HG03469 (cell line): ENCODE measurements at regions not wholly inside any gene's neighbourhood (a gene's known extent, or its start where the extent isn't known, plus 50 kb on each side); places are given as distances from the start of the nearest gene placed in this dataset.
"Not testable (repeated sequence)": the region's sequence is repeated elsewhere in the genome, so short reads cannot be mapped to it uniquely, and the experiment has no call there.

Source experiments
- ATAC-seq: cut with Tn5 transposase; IDR thresholded peaks from one replicate; pipeline ENCODE4 v1.9.1; 2021; ENCODE audit warnings: mild to moderate bottlenecking, moderate library complexity, moderate number of reproducible peaks; ENCODE audit not compliant: unreplicated experiment

DNA sequence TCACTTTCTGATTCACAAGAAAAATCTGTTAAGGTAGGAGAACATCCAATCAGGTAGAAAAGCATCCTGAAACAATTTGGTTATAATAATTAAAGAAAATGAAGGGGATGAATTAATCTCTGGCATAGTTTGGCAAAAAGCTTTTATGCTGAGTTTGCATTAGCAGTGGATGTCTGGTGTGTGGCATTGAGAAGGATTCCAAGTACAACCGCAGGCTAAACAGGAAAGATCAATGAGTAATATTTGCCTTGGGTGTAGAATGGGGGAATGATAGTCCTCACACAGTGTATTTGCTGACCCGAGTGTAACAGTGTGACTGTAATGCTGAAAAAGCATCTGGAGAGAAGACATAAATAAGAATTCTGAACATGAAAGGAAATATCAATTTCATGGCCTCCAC, 68.3 kb upstream of the SESTD1 start:
- no peak for ATAC-seq

DNA sequence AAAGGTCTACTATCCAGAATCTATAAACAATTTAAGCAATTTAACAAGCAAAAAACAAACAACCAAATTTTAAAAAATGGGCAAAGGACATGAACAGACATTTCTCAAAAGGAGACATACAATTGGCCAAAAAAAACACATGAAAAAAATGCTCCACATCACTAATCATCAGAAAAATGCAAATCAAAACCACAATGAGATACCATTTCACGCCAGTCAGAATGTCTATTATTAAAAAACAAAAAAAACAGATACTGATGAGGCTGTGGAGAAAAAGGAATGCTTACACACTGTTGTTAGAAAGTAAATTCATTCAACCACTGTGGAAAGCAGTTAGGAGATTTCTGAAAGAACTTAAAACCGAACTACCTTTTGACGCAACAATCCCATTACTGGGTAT, 66.4 kb upstream of the SESTD1 start:
- ATAC-seq, result no peak

DNA sequence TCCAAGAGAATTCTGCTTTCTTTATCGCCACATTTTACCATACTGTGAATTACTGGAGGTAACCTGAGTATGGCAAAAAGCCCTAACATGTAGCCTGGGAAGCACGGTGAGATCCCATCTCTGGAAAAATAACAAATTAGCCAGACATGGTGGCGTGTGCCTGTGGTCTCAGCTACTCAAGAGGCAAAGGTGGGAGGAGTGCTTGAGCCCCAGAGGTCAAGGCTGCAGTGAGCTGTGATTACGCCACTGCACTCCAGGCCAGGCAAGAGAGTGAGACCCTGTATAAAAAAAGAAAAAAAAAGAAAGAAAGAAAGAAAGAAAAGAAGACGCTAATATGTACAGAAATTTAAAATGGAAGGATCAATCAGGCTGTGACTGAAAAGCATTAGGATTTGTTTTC, 57.7 kb upstream of the SESTD1 start:
- ATAC-seq, result no peak

DNA sequence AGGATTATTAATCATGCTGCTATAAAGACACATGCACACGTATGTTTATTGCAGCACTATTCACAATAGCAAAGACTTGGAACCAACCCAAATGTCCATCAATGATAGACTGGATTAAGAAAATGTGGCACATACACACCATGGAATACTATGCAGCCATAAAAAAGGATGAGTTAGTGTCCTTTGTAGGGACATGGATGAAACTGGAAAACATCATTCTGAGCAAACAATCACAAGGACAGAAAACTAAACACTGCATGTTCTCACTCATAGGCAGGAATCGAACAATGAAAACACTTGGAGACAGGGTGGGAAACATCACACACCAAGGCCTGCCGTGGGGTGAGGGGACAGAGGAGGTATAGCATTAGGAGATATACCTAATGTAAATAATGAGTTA, 56.4 kb upstream of the SESTD1 start:
- ATAC-seq, result not testable (repeated sequence)

DNA sequence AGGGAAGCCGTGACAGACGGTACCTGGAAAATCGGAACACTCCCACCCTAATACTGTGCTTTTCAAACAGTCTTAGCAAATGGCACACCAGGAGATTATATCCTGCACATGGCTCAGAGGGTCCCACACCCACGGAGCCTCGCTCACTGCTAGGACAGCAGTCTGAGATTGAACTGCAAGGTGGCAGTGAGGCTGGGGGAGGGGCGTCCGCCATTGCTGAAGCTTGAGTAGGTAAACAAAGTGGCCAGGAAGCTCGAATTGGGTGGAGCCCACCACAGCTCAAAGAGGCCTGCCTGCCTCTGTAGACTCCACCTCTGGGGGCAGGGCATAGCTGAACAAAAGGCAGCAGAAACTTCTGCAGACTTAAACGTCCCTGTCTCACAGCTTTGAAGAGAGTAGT, 50.1 kb upstream of the SESTD1 start:
- ATAC-seq, result not testable (repeated sequence)
